Right atrium auricular region (tissue), 2 donors: ENCODE measurements at regions not wholly inside any gene's neighbourhood (a gene's known extent, or its start where the extent isn't known, plus 50 kb on each side); places are given as distances from the start of the nearest gene placed in this dataset.

ENCODE experiments used
- DNase-seq: peaks from one replicate; pipeline ENCODE4 v3.0.0-alpha.2; 2019; ENCODE audit warnings: low spot score
- H3K27ac ChIP-seq, 2 donors: fragments of 200-600 bp; sonication (generic); 1 replicate in 1 of 2; 2 replicates in 1 of 2; pipeline ENCODE4 v1.5.1; 2016 to 2019
- H3K27me3 ChIP-seq, 2 donors: fragments of 200-600 bp; sonication (generic); one replicate each; pipeline versions ENCODE4 v1.5.1 to v1.6.0; 2017 to 2019
- H3K36me3 ChIP-seq: fragments of 200-600 bp; sonication (generic); one replicate; pipeline ENCODE4 v1.5.1; 2016
- H3K4me1 ChIP-seq, 2 donors: fragments of 200-600 bp; sonication (generic); one replicate each; pipeline versions ENCODE4 v1.5.1 to v1.6.0; 2017 to 2019
- H3K4me3 ChIP-seq, 2 donors: fragments of 200-600 bp; sonication (generic); 1 replicate in 1 of 2; 2 replicates in 1 of 2; pipeline ENCODE4 v1.5.1; 2017 to 2019; ENCODE audit warnings: mild to moderate bottlenecking in 1 of 2, moderate library complexity in 1 of 2
- H3K9me3 ChIP-seq, 2 donors: fragments of 200-600 bp; sonication (generic); one replicate each; pipeline ENCODE4 v1.5.1; 2019
- CTCF ChIP-seq, 2 donors: fragments of 200-600 bp; sonication (generic); IDR thresholded peaks; one replicate each; pipeline ENCODE4 v1.5.1; 2019; ENCODE audit warnings: antibody characterized with exemption in 2 of 2

GRCh38 chr3:193944518-193944884 lies 191.4 kb upstream of the HES1 start:
- Histone ChIP-seq H3K27ac (no peak overlapping the region), H3K9me3 (no peaks in the 10 kb centered on the region), H3K4me3 (no peak overlapping the region), H3K27me3 (no peaks in the 10 kb centered on the region), H3K4me1 (no peaks in the 10 kb centered on the region), H3K36me3 (no peaks in the 10 kb centered on the region)
- TF ChIP-seq CTCF (IDR thresholded peaks at IDR 0.05), result no peak
- DNase-seq, result no peak

- Histone ChIP-seq H3K4me3 (no peak overlapping the region), H3K36me3 (no peaks in the 10 kb centered on the region), H3K4me1 (no peaks in the 10 kb centered on the region), H3K9me3 (no peaks in the 10 kb centered on the region), H3K27ac (no peak overlapping the region), H3K27me3 (no peaks in the 10 kb centered on the region)
- no peak for TF ChIP-seq CTCF (IDR thresholded peaks at IDR 0.05)
- no peak for DNase-seq
Observed at GRCh38 chr3:193945143-193945542, 190.8 kb upstream of the HES1 start.

- no peak for DNase-seq
- H3K4me1 ChIP-seq, result no peaks in the 10 kb centered on the region
- TF ChIP-seq CTCF (IDR thresholded peaks at IDR 0.05), result no peak
- H3K27me3 ChIP-seq, result no peaks in the 10 kb centered on the region
- H3K36me3 ChIP-seq, result no peaks in the 10 kb centered on the region
- no peak overlapping the region for H3K4me3 ChIP-seq
- H3K9me3 ChIP-seq, result no peaks in the 10 kb centered on the region
- no peak overlapping the region for H3K27ac ChIP-seq
Observed at GRCh38 chr3:193946945-193947344, 189.0 kb upstream of the HES1 start.

GRCh38 chr3:193947596-193947995 lies 188.4 kb upstream of the HES1 start:
- Histone ChIP-seq H3K27ac (no peak overlapping the region), H3K9me3 (no peaks in the 10 kb centered on the region), H3K4me1 (no peaks in the 10 kb centered on the region), H3K4me3 (no peak overlapping the region), H3K27me3 (no peaks in the 10 kb centered on the region), H3K36me3 (no peaks in the 10 kb centered on the region)
- no peak for DNase-seq
- no peak for TF ChIP-seq CTCF (IDR thresholded peaks at IDR 0.05)

- no peak for DNase-seq
- Histone ChIP-seq H3K4me3 (no peak overlapping the region), H3K36me3 (no peaks in the 10 kb centered on the region), H3K27me3 (no peaks in the 10 kb centered on the region), H3K4me1 (no peaks in the 10 kb centered on the region), H3K27ac (no peak overlapping the region), H3K9me3 (no peaks in the 10 kb centered on the region)
- TF ChIP-seq CTCF (IDR thresholded peaks at IDR 0.05), result no peak
Observed at GRCh38 chr3:193948459-193948858, 187.5 kb upstream of the HES1 start.

GRCh38 chr3:193951859-193952258 lies 184.1 kb upstream of the HES1 start:
- H3K4me1 ChIP-seq, result no peaks in the 10 kb centered on the region
- no peaks in the 10 kb centered on the region for H3K27me3 ChIP-seq
- no peaks in the 10 kb centered on the region for H3K36me3 ChIP-seq
- no peak for DNase-seq
- H3K9me3 ChIP-seq, result peaks cover 9 to 21% of the 10 kb centered on the region in 2 donors
- H3K4me3 ChIP-seq, result no peak overlapping the region
- no peak for TF ChIP-seq CTCF (IDR thresholded peaks at IDR 0.05)
- H3K27ac ChIP-seq, result no peak overlapping the region
